Keratinocyte (primary cell): ENCODE measurements at regions not wholly inside any gene's neighbourhood (a gene's known extent, or its start where the extent isn't known, plus 50 kb on each side); places are given as distances from the start of the nearest gene placed in this dataset.

ENCODE experiments used
- DNase-seq: peaks from one replicate; pipeline ENCODE4 v3.0.0-alpha.2; 2011; ENCODE audit warnings: low read depth, missing footprints, low spot score
- FAIRE-seq: peaks from 2 replicates; lab custom pipeline; 2011; peaks lifted over from hg19 to GRCh38; lab: Jason Lieb, UNC
- H2AFZ ChIP-seq: 2 replicates; pipeline ENCODE4 v1.6.0; 2012; ENCODE audit warnings: low read length, control low read depth, inconsistent platforms; ENCODE audit not compliant: control insufficient read depth
- H3K27ac ChIP-seq: 2 replicates; pipeline ENCODE4 v1.5.1; 2011; ENCODE audit warnings: low read length; ENCODE audit not compliant: control insufficient read depth, insufficient read depth
- H3K27me3 ChIP-seq: 3 replicates; pipeline ENCODE4 v1.6.0; 2011; ENCODE audit warnings: low read length; ENCODE audit not compliant: control insufficient read depth, insufficient read depth; ENCODE audit errors: extremely low read depth
- H3K36me3 ChIP-seq, 2 experiments: 2 replicates in 1 of 2; 3 replicates in 1 of 2; pipeline ENCODE4 v1.5.1; 2011; ENCODE audit warnings: low read length in 2 of 2, mild to moderate bottlenecking in 1 of 2; ENCODE audit not compliant: control insufficient read depth in 2 of 2, insufficient read depth in 2 of 2; ENCODE audit errors: extremely low read depth in 1 of 2
- H3K4me1 ChIP-seq: 3 replicates; pipeline ENCODE4 v1.5.1; 2011; ENCODE audit warnings: low read length; ENCODE audit not compliant: control insufficient read depth, insufficient read depth; ENCODE audit errors: extremely low read depth
- H3K4me2 ChIP-seq: 3 replicates; pipeline ENCODE4 v1.6.0; 2011; ENCODE audit warnings: low read depth, low read length; ENCODE audit not compliant: control insufficient read depth, insufficient read depth; ENCODE audit errors: extremely low read depth
- H3K4me3 ChIP-seq, 3 experiments: fragments of 200-600 bp in 1 of 3; sonication (generic) in 1 of 3; 2 replicates in 2 of 3; 3 replicates in 1 of 3; pipeline ENCODE4 v1.5.1; 2011 to 2016; ENCODE audit warnings: low read length in 3 of 3, mild to moderate bottlenecking in 3 of 3, control low read depth in 2 of 3, inconsistent platforms in 1 of 3, low read depth in 1 of 3, mixed read lengths in 1 of 3, mixed run types in 1 of 3, moderate library complexity in 1 of 3; ENCODE audit not compliant: control insufficient read depth in 2 of 3, insufficient read depth in 2 of 3; ENCODE audit errors: extremely low read depth in 1 of 3
- H3K79me2 ChIP-seq: 2 replicates; pipeline ENCODE4 v1.6.0; 2012; ENCODE audit warnings: low read length; ENCODE audit not compliant: control insufficient read depth, insufficient read depth
- H3K9ac ChIP-seq: 3 replicates; pipeline ENCODE4 v1.6.0; 2011; ENCODE audit warnings: low read length; ENCODE audit not compliant: control insufficient read depth, insufficient read depth; ENCODE audit errors: extremely low read depth
- H3K9me1 ChIP-seq: 3 replicates; pipeline ENCODE4 v1.6.0; 2011; ENCODE audit warnings: low read length; ENCODE audit not compliant: control insufficient read depth, insufficient read depth; ENCODE audit errors: extremely low read depth
- H3K9me3 ChIP-seq: 2 replicates; pipeline ENCODE4 v1.5.1; 2012; ENCODE audit warnings: low read depth, low read length; ENCODE audit not compliant: control insufficient read depth
- H4K20me1 ChIP-seq: 3 replicates; pipeline ENCODE4 v1.6.0; 2011; ENCODE audit warnings: low read length; ENCODE audit not compliant: control insufficient read depth, insufficient read depth; ENCODE audit errors: extremely low read depth
- CTCF ChIP-seq, 3 experiments: IDR thresholded peaks in 1 of 3; conservative IDR thresholded peaks in 1 of 3; optimal IDR thresholded peaks in 1 of 3; 2 replicates in 2 of 3; 3 replicates in 1 of 3; pipeline versions ENCODE3 to v1.5.1; 2011; ENCODE audit warnings: low read length in 3 of 3, mild to moderate bottlenecking in 3 of 3, moderate library complexity in 2 of 3, control low read depth in 1 of 3, inconsistent platforms in 1 of 3; ENCODE audit not compliant: insufficient read depth in 2 of 3; ENCODE audit errors: extremely low read depth in 1 of 3
- EZH2 ChIP-seq: IDR thresholded peaks from one replicate; pipeline ENCODE4 v1.6.1; 2012; ENCODE audit warnings: inconsistent platforms, mild to moderate bottlenecking, low read length, moderate library complexity
- dilution Hi-C: fragments of 300-500 bp; cut with MboI; formaldehyde crosslinking; loops from one replicate; pipeline ENCODE4 v1.7.0; 2020; ENCODE audit warnings: low sequenced_read_pairs; ENCODE audit not compliant: extremely low pct_ligation_motif_present

DNA sequence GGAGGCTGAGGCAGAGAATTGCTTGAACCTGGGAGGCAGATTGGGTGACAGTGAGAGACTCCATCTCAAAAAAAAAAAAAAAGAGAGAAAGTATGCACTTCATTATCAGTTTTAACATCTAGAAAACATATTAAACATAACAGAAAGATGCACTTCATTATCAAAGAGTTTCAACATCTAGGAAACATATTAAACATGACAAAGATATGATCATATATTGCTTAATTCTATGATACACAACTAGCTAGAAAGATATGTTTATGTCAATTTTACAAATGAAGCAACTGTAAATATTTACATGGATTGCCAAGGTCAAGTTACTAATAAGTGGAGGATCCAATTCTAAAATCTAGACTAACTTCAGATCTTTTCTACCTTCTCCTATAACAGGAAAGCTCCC lies 50.4 kb upstream of the CTSC start:
- Histone ChIP-seq H3K4me2 (no peak overlapping the region), H3K27ac (no peak overlapping the region), H3K4me1 (no peaks in the 10 kb centered on the region), H4K20me1 (no peaks in the 10 kb centered on the region), H3K4me3 (no peak overlapping the region), H3K27me3 (no peaks in the 10 kb centered on the region), H3K9me1 (no peaks in the 10 kb centered on the region), H3K9me3 (no peaks in the 10 kb centered on the region), H3K79me2 (no peaks in the 10 kb centered on the region), H3K36me3 (no peaks in the 10 kb centered on the region), H3K9ac (no peak overlapping the region), H2AFZ (no peak overlapping the region)
- TF ChIP-seq EZH2 (no peak), CTCF (optimal IDR thresholded peaks at IDR 0.05 in 1 of 3, IDR thresholded peaks at IDR 0.05 in 1 of 3, conservative IDR thresholded peaks at IDR 0.05 in 1 of 3; ENCODE audit: extremely low read depth in 1 of 3, insufficient read depth in 2 of 3, low read length in 3 of 3) (no peak)
- no peak for FAIRE-seq
- DNase-seq = no peak
- dilution Hi-C loops = no loop called here
